ENCODE measurements at regions not wholly inside any gene's neighbourhood (a gene's known extent, or its start where the extent isn't known, plus 50 kb on each side); places are given as distances from the start of the nearest gene placed in this dataset.

DNA sequence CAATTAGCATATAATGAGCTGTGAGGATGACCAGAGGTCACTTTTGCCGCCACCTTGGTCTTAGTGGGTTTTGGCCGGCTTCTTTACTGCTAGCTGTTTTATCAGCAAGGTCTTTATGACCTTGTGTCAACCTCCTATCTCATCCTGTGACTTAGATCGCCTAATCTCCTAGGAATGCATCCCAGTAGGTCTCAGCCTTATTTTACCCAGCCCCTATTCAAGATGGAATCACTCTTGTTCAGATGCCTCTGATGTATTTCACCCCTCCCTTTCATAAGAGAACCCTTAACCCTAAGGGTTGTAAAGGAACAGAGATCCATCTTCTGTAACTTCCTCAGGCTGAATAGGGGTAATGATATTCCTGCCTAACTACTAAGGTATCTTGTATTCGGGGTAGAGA is 58.9 kb upstream of the PALMD start:
- TF ChIP-seq TBX2 (CRISPR knock-in tag; IDR thresholded peaks at IDR 0.05; ENCODE audit: borderline replicate concordance) (no peak), EZH2 (conservative IDR thresholded peaks at IDR 0.05; ENCODE audit: low read depth, low read length) (no peak), POLR2A (IDR thresholded peaks at IDR 0.05; ENCODE audit: insufficient read depth in 1 of 2, low read depth in 2 of 2, low read length in 2 of 2) (no peak), NFE2L1 (CRISPR knock-in tag; IDR thresholded peaks at IDR 0.05; ENCODE audit: borderline replicate concordance) (no peak), ZFP37 (CRISPR knock-in tag; IDR thresholded peaks at IDR 0.05; ENCODE audit: borderline replicate concordance) (no peak), PPARG (CRISPR knock-in tag; conservative IDR thresholded peaks at IDR 0.05) (no peak), FOXP1 (IDR thresholded peaks at IDR 0.05) (no peak), FOXP1 (CRISPR knock-in tag; IDR thresholded peaks at IDR 0.05) (no peak), ZNF510 (CRISPR knock-in tag; IDR thresholded peaks at IDR 0.05; ENCODE audit: low read depth) (no peak), CHD2 (IDR thresholded peaks at IDR 0.05; ENCODE audit: low read depth, low read length) (no peak)
- TF ChIP-seq, protein P1, sequence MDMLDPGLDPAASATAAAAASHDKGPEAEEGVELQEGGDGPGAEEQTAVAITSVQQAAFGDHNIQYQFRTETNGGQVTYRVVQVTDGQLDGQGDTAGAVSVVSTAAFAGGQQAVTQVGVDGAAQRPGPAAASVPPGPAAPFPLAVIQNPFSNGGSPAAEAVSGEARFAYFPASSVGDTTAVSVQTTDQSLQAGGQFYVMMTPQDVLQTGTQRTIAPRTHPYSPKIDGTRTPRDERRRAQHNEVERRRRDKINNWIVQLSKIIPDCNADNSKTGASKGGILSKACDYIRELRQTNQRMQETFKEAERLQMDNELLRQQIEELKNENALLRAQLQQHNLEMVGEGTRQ (IDR thresholded peaks at IDR 0.05; ENCODE audit: low read depth, low read length) = no peak
- TF ChIP-seq, protein P1 (CRISPR knock-in tag; IDR thresholded peaks at IDR 0.05; ENCODE audit: borderline replicate concordance) = no peak
- TF ChIP-seq, protein P2, sequence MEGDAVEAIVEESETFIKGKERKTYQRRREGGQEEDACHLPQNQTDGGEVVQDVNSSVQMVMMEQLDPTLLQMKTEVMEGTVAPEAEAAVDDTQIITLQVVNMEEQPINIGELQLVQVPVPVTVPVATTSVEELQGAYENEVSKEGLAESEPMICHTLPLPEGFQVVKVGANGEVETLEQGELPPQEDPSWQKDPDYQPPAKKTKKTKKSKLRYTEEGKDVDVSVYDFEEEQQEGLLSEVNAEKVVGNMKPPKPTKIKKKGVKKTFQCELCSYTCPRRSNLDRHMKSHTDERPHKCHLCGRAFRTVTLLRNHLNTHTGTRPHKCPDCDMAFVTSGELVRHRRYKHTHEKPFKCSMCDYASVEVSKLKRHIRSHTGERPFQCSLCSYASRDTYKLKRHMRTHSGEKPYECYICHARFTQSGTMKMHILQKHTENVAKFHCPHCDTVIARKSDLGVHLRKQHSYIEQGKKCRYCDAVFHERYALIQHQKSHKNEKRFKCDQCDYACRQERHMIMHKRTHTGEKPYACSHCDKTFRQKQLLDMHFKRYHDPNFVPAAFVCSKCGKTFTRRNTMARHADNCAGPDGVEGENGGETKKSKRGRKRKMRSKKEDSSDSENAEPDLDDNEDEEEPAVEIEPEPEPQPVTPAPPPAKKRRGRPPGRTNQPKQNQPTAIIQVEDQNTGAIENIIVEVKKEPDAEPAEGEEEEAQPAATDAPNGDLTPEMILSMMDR (CRISPR knock-in tag; IDR thresholded peaks at IDR 0.05) = no peak
- TF ChIP-seq, protein P3, sequence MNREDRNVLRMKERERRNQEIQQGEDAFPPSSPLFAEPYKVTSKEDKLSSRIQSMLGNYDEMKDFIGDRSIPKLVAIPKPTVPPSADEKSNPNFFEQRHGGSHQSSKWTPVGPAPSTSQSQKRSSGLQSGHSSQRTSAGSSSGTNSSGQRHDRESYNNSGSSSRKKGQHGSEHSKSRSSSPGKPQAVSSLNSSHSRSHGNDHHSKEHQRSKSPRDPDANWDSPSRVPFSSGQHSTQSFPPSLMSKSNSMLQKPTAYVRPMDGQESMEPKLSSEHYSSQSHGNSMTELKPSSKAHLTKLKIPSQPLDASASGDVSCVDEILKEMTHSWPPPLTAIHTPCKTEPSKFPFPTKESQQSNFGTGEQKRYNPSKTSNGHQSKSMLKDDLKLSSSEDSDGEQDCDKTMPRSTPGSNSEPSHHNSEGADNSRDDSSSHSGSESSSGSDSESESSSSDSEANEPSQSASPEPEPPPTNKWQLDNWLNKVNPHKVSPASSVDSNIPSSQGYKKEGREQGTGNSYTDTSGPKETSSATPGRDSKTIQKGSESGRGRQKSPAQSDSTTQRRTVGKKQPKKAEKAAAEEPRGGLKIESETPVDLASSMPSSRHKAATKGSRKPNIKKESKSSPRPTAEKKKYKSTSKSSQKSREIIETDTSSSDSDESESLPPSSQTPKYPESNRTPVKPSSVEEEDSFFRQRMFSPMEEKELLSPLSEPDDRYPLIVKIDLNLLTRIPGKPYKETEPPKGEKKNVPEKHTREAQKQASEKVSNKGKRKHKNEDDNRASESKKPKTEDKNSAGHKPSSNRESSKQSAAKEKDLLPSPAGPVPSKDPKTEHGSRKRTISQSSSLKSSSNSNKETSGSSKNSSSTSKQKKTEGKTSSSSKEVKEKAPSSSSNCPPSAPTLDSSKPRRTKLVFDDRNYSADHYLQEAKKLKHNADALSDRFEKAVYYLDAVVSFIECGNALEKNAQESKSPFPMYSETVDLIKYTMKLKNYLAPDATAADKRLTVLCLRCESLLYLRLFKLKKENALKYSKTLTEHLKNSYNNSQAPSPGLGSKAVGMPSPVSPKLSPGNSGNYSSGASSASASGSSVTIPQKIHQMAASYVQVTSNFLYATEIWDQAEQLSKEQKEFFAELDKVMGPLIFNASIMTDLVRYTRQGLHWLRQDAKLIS (CRISPR knock-in tag; IDR thresholded peaks at IDR 0.05) = no peak
- TF ChIP-seq, protein P4, sequence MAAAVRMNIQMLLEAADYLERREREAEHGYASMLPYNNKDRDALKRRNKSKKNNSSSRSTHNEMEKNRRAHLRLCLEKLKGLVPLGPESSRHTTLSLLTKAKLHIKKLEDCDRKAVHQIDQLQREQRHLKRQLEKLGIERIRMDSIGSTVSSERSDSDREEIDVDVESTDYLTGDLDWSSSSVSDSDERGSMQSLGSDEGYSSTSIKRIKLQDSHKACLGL (CRISPR knock-in tag; IDR thresholded peaks at IDR 0.05) = no peak
